OCI-LY3 (cell line): ENCODE measurements at regions not wholly inside any gene's neighbourhood (a gene's known extent, or its start where the extent isn't known, plus 50 kb on each side); places are given as distances from the start of the nearest gene placed in this dataset.

Source experiments
- EZH2phosphoT487 ChIP-seq: fragments of 200-600 bp; shearing (Covaris generic); IDR thresholded peaks from 2 replicates; pipeline ENCODE4 v1.6.1; 2018; ENCODE audit warnings: antibody characterized with exemption, mixed run types, low read depth
- TF ChIP-seq, protein P1 (sequence below): fragments of 200-600, 300-600 bp; sonication (generic); IDR thresholded peaks from 2 replicates; pipeline ENCODE4 v1.5.1; 2014; ENCODE audit warnings: antibody characterized with exemption, low read length, low read depth

DNA sequence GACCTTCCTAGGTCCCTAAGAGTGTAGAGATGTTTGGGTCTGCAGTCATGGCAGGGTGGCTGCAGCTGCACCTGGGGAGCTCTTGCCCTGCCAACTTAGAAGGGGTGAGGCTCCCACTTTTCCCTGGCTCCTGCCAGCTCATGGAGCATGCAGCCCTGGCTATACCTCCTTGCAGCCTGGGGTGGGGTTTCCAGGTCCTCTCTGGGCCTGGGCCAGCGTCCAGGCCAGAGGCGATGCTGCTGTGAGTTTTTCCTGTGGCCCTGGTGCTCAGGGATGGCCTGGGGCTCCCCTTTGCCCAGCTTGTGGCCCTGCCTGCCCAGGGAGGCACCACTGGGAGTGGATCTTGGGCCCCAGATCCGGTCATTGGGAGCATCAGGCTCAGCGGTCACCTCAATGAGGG, 109.8 kb upstream of the FAM180A start:
- TF ChIP-seq, protein P1, sequence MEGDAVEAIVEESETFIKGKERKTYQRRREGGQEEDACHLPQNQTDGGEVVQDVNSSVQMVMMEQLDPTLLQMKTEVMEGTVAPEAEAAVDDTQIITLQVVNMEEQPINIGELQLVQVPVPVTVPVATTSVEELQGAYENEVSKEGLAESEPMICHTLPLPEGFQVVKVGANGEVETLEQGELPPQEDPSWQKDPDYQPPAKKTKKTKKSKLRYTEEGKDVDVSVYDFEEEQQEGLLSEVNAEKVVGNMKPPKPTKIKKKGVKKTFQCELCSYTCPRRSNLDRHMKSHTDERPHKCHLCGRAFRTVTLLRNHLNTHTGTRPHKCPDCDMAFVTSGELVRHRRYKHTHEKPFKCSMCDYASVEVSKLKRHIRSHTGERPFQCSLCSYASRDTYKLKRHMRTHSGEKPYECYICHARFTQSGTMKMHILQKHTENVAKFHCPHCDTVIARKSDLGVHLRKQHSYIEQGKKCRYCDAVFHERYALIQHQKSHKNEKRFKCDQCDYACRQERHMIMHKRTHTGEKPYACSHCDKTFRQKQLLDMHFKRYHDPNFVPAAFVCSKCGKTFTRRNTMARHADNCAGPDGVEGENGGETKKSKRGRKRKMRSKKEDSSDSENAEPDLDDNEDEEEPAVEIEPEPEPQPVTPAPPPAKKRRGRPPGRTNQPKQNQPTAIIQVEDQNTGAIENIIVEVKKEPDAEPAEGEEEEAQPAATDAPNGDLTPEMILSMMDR, result no peak
- TF ChIP-seq EZH2phosphoT487, result no peak
